ENCODE measurements at regions not wholly inside any gene's neighbourhood (a gene's known extent, or its start where the extent isn't known, plus 50 kb on each side); places are given as distances from the start of the nearest gene placed in this dataset.

DNA sequence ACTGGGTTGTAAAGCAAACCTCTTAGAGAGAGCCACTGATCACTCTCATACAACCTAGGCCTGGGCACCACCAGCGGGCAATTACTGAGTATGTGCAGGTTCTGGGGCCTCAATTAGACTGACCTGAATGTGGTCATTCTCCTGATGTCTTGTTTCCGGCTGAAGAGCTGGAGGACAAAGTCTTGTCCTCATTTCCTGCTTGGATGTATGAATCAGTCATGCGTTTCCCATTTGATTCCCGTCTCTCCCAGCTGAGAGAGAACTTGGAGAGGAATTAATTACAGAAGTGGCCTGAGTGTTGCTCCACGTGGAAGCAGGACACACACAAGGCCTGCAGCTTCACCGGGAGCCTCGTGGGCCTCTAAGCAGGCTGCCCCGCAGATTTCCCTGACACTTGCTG lies 799.3 kb upstream of the ARGLU1 start:
- DNase-seq = peak; percentile 15

DNA sequence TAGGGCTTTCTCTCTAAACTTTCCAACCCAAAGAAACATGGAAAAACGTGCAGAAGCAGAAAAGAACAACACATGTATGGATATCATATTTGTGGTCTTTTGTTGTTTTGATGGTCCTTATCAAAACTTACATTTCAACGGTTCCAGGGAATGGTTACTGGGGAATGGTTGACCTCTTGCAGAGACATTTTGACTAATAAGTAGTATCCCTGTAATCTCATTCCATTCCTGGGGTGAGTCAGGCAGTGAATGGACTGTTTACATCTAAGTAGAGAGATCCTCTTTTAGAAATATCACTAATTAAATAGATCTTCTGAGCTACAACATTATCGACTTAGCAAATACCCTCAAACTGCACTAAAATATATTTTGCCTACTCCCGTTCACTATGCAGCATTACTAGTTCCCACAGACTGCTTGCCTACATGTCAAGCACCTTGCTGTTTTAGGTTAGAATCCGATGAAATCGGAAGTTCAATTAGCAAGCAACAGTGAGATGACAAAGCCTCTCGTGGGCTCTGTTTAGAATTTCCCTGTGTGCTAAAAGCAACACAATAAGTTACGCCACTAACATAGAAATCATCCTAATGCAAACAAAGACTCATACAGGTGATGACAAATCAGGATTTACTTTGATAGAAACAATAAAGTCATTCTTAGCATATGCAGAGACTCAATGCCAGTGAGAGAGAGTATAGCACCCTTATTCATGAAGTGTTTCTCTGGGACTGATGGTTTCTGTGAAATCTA lies 797.7 kb upstream of the ARGLU1 start:
- peak; percentile 8 for DNase-seq

DNA sequence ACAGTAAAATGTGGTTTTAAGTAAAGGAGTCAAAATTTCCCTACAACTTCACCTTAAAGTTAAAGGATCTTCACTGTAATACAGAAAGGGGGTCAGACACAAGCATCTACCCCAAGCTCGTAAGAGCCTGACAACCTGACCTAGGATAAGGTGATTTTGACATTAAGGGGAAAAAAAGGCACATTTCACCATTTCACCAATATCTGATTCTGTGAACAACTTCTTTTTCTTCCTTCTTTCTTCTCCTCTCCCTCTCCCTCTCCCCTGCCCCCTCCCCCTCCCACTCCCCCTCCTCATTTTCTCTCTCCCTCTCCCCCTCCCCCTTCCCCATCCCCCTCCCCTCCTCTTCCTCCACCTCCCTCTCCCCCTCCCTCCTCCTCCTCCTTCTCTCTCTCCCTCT lies 796.7 kb upstream of the ARGLU1 start:
- DNase-seq = no peak

DNA sequence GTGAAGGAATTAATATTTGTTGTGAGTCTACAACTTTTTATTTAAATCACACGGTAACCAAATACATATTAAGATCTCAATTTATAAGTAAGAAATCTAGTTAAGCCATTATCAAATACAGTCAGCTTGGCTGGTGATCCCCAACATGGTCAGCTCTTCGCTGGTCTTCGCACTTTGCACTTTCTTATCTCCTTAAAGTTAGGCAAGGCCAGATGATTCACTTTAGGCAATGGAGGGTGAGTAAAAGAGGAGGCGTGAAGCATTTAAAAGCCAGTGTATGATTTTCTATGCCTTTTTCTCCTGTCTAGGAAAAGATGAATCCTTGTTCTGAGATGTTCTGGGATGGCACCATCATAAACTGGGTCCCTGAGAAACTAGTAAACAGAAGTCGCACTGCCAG lies 793.7 kb upstream of the ARGLU1 start:
- DNase-seq = no peak

DNA sequence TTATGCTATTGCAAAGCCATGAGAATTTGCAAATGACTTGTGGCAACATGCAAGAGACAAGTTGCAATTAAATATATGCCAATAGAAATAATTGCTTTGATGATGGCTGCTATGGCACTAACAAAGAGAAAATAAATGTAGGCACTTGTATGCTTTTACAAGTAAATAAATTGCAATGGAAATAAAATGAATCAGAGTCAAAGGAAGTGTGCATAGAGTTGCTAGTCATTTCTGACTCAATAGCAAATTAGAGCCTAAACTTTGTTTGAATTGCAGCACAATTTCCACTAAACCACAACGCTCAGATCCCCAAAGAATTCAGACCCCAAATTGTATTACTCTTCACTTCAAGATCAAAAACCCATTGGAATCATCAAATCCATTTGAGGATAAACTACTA lies 792.1 kb upstream of the ARGLU1 start:
- no peak for DNase-seq

DNA sequence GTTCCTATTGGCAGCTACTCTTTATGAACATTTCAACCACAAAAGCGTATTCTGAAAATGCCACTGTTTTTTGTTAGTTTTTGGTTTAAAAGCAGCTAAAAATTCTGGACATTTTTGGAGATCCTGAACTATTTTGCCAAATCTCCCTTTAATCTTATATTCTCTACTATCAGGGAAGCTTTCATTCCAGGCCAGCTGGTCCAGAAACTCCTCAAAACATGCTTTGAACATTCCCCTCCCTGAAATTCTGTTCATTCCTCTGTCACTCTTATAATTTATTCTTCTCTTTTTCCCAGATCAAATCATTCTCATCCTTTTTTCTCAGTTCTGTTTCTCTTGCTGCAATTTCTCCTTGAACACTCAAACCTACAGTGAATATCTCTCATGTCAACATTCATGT lies 790.9 kb upstream of the ARGLU1 start:
- DNase-seq = no peak

DNA sequence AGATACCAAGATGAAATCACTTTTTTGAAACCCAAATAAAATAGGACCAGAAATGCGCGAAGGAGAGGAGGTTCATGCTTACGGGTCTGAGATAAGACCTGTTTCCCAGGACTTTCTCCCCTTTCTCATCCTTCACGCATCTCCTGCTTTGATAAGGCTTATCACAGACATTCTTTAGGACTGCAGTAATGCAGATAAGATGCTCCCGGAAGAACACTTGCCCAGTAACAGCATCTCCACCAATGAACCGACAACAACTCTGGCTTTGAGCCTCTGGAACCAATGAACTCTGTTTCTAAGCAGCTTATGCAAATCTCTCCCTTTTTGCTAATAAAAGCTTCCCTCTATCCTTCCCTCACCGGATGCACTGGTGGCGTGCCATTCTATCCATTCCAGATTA lies 783.4 kb upstream of the ARGLU1 start:
- DNase-seq = no peak

DNA sequence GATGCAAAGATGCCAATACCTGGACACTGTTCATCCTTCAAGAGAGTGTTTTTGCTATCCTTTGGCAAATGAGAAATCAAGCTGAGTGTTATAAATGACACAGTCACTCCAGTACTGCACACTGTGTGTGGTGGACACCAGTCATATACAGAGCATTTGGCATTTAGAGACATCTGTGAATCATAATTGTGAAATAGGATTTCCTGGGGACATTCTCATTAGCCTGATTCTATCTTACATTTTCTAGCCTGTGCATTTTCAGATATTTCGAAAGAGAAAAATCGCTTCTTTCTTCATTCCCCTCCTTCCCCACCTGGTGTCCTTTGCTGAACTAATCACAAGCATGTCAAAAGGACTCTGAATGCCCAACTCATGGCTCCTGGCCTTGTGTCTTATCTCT lies 781.0 kb upstream of the ARGLU1 start:
- peak; percentile 29 for DNase-seq

DNA sequence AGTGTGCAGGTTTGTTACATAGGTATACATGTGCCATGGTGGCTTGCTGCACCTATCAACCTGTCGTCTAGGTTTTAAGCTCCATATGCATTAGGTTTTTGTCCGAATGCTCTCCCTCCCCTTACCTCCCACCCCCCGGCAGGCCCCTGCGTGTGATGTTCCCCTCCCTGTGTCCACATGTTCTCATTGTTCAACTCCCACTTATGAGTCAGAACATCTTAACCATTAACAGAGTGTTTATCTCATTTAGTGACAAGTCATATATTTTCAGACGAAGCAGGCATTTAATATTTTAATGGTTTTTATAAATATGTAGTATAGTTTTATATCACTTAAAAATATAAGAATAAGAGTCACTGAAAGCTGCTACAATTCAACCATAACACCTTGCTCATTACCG lies 780.5 kb upstream of the ARGLU1 start:
- DNase-seq = no peak

DNA sequence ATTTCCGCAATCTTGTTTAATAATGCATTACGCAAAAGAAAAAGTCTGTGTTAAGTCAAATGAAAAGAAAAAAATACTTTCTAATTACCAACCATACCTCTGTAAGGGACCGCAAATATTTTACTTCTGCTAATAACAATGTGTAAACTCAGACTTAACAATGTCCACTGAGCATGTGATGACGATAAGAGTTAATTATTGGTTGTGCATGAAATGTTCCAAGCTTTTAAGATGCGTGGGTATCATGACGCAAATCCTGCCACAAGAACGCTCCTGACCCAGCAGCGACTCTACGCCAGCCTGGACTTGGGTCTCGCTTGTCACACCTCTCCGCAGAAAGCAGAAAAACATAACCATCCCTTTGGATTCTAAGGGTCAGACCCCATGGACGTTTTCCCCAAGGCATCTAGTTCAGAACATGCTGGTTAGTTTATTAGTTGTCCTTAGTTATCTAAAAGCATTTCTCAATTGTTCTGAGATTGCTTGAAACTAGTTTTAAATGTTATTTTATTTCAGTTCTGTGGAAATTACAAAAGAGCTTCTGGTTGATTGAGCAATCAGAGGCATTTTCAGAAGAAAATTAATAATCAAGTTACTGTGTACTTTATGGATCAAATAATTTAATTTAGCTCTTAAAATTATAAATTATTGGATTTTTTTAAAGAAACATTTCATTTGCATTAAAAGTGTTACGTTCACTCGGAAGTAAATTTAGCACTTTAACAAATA lies 779.9 kb upstream of the ARGLU1 start:
- DNase-seq = no peak

DNA sequence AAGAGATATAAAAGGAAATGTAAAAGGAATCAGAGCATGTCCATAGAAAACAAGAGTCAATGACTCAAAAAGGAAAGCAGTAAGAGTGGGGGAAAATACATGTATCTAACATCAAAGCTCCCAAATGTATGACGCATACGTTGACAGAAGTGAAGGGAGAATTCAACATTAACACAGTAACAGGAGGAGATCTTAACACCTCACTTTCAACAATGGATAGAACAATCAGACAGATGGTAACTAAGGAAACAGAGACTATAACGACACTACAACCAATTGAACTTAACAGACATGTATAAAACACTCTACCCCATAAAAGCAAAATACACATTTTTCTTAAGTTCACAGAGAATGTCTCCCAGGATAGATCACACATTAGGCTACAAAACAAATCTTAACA lies 774.8 kb upstream of the ARGLU1 start:
- DNase-seq = no peak

DNA sequence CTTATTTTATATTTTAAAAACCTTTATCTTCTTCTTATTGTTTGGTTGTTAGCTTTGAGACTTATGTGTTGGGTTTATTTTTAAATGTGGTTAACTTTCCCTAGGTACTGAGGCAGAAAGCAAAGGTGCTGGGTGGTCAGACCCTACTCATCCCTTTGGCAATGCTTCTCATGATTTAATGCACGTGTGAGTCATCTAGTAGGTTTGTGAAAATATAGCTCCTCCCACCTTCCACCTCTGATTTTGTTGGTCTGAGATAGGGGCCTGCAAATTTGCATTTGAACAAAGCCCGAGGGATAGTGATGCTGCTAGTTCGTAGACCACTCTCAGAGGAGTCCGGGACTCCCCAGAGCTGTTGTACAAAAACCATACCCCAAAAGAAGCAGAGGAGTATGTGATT lies 771.3 kb upstream of the ARGLU1 start:
- DNase-seq = peak; percentile 9

DNA sequence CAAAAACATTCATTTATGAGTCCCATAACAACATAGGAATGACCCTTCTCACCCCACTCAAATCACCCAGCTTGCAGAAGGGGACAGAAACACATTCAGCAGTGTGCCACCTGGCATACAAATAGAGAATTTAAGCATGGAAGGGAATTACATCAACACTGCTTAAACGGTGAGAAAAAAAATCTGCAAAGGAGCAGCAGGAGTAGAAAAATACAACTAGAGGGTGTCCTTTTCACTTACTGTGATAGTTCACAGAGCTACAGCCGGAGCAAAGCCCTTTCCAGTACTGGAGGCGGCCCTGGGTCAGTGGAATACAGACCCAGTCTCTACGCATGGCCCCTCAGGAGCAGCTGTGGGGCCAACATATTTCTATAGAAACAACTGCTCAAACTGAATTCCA lies 764.3 kb upstream of the ARGLU1 start:
- no peak for DNase-seq

DNA sequence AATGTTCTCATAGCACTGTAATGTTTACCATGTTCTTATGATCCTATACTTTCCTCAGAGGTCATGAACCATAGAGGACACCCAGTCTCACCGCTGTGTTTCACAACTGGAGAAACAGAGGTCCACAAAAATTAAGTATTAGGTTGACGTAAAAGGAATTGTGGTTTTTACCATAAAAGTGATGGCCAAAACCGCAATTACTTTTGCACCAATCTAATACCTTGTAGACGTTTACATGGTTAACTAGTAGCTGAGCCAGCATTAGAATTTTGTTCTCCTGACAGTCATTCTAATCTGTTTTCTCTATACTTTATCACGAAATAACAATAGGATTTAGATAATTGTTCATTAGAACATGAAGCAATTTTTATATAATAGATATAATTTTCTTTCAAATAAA lies 763.4 kb upstream of the ARGLU1 start:
- no peak for DNase-seq

DNA sequence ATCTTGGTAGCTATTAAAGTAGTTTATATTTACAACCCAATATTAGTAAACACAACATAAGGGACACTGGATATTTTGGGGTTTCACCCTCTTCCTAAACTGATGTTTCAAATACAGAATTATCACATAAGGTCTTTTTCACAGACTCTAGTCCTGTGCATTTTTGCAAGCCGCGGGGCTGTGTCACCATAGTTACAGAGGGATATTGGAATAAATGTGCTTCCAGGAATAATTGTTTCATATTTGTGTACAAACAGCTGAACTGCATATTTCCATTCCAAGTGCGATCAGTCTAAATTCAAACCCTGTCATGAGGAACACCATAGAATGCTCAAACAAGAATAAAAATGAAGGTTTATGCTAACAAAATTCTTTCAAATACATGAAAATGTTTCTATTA lies 762.5 kb upstream of the ARGLU1 start:
- no peak for DNase-seq

DNA sequence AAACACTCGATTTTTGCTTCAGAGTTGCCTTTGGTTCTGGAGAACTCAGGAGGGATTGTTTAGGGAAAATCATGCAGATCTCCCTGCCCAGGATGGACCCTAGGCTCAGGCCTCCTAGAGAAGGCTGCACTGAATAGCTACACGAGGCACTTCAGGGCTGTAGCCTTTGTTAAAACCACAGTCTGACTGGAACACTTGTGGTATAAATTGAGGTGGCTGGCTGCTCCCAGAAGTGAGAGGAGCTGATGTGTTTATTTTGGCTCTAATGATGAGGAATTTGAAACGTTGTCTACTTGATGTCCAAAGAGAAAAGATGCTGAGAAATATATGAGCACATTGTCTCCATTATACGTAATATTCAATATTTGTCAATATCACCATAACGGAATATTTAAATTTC lies 762.1 kb upstream of the ARGLU1 start:
- no peak for DNase-seq

DNA sequence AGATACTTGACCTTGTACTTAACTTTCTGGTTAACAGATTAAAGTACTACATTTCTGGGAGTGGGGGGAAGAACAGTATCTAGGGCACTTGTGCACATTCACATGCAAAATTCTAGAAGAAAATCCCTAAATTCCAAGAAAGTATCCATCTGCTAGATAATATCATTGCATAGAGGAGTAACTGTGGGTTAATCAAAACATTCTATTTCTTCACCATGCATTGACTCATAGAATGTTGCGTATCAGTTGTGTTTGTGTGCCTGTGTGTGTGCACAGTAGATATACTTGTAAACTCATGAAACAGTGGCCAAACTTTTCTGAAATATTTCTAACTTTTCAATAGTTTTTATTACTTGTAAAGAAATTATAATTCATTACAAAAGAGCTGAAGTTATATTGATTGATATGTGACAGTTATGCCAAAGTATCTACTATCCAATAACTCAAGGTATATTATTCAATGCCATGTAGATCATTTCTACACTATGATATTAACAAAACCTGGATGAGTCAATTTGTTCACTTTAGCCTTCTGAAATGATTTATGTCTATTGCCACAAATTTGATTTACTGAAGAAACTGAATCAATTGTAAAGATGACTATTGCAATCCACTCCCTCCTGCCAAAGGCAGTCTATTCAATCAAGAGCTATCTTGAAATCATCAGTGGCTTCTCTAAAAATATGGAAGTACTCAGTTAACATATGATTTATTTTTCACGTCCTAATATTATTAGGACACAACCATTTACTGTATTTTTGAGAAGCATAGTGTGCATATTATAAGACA lies 756.7 kb upstream of the ARGLU1 start:
- DNase-seq = no peak

DNA sequence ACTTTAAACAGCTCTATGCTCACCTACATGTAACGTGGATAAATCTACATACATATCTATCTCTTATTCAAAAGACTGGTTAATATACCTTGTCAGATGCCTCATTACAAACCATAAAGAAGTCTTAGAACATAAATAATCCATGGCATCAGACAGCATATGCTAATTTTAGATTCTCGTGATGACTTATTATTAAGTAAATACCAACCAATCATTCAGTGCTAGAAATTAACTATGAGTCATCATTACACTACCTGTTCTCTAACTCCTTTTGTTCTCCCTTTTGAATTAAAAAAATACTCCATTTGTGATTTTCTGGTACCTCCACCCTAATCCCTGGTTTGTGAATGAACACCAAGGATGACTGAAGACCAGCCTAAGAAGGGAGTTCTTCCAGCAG lies 754.3 kb upstream of the ARGLU1 start:
- no peak for DNase-seq

DNA sequence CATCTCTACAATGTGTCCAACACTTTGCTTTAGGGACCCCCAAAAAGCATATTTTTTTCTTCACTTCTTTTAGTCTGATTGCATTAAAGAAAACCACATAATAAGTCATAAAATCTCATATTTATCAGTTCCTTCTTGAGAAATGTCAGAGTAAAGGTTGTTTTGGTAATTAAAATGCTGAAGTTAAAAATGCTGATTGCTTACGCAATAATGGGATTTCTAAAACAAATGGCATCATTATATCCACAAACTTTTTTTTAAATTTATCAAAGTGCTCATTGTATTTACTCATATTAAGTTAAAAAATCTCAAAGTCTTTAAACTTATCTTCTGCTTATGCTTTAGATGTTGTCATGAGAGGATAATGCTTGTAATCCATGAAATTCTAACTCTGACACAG lies 737.2 kb upstream of the ARGLU1 start:
- no peak for DNase-seq

DNA sequence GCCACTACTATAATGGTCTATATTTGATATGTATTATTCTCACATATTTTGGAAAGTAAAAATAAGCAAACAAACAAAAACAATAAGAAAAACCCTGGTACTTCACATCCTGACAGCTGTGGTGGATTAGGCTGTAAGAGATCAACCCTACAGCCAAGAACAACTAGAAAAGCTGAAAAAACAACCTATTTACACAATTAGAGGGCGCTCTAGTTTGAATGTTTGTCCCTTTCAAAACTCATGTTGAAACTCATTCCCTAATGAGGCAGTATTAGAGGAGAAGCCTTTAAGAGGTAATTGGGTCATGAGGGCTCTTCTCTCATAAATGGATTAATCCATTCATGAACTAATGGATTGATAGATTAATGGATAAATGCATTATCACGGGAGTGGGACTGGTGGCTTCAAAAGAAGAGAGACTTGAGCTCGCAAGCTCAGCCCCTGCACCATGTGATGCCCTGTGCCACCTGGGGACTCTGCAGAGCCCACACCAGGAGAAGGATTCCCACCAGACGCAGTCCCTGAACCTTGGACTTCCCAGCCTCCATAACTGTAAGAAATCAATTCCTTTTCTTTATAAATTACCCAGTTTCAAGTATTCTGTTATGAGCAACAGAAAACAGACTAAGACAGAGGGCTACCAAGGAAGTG lies 733.9 kb upstream of the ARGLU1 start:
- DNase-seq = no peak

DNA sequence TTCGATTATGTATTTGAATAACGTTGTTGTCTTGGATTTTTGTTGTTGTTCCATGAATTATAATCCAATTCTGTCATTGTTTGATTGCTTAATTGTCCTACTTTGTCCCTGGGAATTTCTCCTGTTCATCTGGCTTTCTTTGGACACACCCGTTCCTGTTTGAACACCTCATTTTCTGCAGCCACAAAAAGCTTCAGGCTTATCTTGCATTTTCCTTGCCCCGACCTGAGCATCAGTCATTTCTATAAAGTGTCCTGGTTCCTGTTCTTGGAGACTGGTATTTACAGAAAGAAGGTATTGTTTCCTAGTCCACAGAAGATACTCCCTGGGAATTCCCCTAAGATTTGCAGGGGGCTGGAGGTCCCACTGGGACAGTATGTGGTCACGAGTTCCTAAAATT lies 731.8 kb upstream of the ARGLU1 start:
- no peak for DNase-seq

DNA sequence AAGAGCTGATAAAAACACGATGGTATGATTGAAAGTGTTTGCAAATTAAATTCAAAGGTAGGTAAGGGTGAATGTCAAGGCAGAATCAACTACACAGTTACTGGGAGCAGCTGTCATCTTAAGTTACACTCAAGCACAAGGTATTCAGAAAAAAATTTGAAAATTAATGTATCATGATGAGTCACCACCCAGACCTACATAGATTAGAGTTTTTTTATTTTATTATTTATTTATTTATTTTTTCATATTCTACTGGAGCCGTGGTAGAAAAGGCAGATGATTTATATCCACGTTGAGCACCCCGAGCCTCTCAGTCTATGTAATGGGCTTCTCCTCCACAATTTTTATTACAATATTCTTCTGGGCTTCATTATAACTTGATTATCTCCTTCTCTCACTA lies 728.9 kb upstream of the ARGLU1 start:
- DNase-seq = peak; percentile 3

DNA sequence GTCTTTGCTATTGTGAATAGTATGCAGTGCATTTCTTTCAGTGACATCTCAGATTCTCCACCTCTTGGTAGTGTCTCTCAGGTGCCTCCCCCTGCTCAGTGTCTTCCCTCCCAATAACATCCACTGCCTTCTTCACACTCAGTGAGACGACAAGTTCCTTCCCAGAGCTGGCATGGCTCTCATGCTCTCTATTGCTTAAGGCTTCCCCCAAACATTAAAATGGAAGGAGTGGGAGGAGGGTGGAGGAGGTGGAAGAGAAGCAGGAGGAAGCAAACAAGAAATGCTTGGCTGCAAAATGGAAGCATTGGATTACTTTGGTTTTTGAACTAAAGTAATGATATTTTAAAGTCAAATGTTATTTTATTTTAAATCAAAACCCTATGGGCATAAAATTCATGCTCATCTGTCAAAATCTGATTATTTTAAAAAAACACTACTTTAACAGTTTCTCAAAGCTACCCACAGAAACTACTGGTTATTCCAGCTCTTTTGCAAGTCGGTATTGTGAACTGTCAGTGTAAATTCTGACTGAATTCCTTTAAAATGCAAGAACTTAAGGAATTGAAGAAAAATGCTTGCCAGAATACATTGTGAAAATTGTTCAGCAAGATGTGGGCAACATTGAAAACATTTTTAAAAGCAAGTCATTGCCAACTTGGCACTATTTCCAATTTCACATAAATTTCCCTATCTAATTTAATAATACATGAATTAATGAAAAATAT lies 727.6 kb upstream of the ARGLU1 start:
- no peak for DNase-seq

Measured in fibroblast of skin of right quadriceps (primary cell).